ENCODE measurements at regions not wholly inside any gene's neighbourhood (a gene's known extent, or its start where the extent isn't known, plus 50 kb on each side); places are given as distances from the start of the nearest gene placed in this dataset.

GRCh38 chr4:19358015-19358414 lies 893.7 kb upstream of the SLIT2 start:
- Histone ChIP-seq H3K4me2 (ENCODE audit: insufficient read depth, low read length) (no peak overlapping the region), H3K4me3 (replicated peaks in 1 of 3; ENCODE audit: insufficient read depth in 1 of 3, low read depth in 1 of 3, low read length in 3 of 3) (no peak overlapping the region), H3K79me2 (ENCODE audit: control insufficient read depth, insufficient read depth, low read length) (no peaks in the 10 kb centered on the region), H3K4me1 (ENCODE audit: control insufficient read depth, extremely low read depth, insufficient read depth, low read length) (no peaks in the 10 kb centered on the region), H4K20me1 (replicated peaks; ENCODE audit: control insufficient read depth, extremely low read depth, insufficient read depth, low read length) (no peaks in the 10 kb centered on the region), H2AFZ (ENCODE audit: low read depth, low read length) (no peak overlapping the region), H3K9me3 (replicated peaks; ENCODE audit: control insufficient read depth, insufficient read depth, low read length) (no peaks in the 10 kb centered on the region), H3K9me1 (replicated peaks; ENCODE audit: control insufficient read depth, extremely low read depth, insufficient read depth, low read length) (no peaks in the 10 kb centered on the region), H3K36me3 (ENCODE audit: control insufficient read depth in 2 of 2, extremely low read depth in 1 of 2, insufficient read depth in 2 of 2, low read length in 2 of 2) (no peaks in the 10 kb centered on the region), H3K27ac (ENCODE audit: insufficient read depth, low read depth, low read length) (no peak overlapping the region), H3K9ac (replicated peaks; ENCODE audit: extremely low read depth, insufficient read depth, low read length) (no peak overlapping the region), H3K27me3 (ENCODE audit: control insufficient read depth in 2 of 2, insufficient read depth in 2 of 2, low read length in 2 of 2) (no peaks in the 10 kb centered on the region)
- ChIA-PET POLR2A (no interaction called here), CTCF (no interaction called here)
- dilution Hi-C loops (cut with MboI; ENCODE audit: extremely low pct_ligation_motif_present, low sequenced_read_pairs) = no loop called here
- FAIRE-seq (no peak), DNase-seq (ENCODE audit: low read depth, low spot score) (no peak)
- intact Hi-C loops (cut with micrococcal nuclease) = no loop called here
- BruUV-seq (replicated peaks) = no TSS peak
- TF ChIP-seq FOS (IDR thresholded peaks at IDR 0.05; ENCODE audit: borderline replicate concordance, insufficient read depth, low read length) = peak; percentile 45
- TF ChIP-seq MAX (IDR thresholded peaks at IDR 0.05; ENCODE audit: insufficient read depth, insufficient read length) = no peak
- TF ChIP-seq MYC (IDR thresholded peaks at IDR 0.05; ENCODE audit: low read depth, low read length) = no peak

- H3K79me2 ChIP-seq (ENCODE audit: control insufficient read depth, insufficient read depth, low read length) = no peaks in the 10 kb centered on the region
- no peak overlapping the region for H3K4me3 ChIP-seq (replicated peaks in 1 of 3; ENCODE audit: insufficient read depth in 1 of 3, low read depth in 1 of 3, low read length in 3 of 3)
- ChIA-PET CTCF (no interaction called here), POLR2A (interaction anchor here (0.6 kb wide), 1 partner anchor 1128 kb away, joined by 8 read pairs; no protein-coding TSS in a partner anchor)
- H3K27me3 ChIP-seq (ENCODE audit: control insufficient read depth in 2 of 2, insufficient read depth in 2 of 2, low read length in 2 of 2) = no peaks in the 10 kb centered on the region
- no peaks in the 10 kb centered on the region for H3K4me1 ChIP-seq (ENCODE audit: control insufficient read depth, extremely low read depth, insufficient read depth, low read length)
- dilution Hi-C loops (cut with MboI; ENCODE audit: extremely low pct_ligation_motif_present, low sequenced_read_pairs) = no loop called here
- H3K9ac ChIP-seq (replicated peaks; ENCODE audit: extremely low read depth, insufficient read depth, low read length) = no peak overlapping the region
- TF ChIP-seq POLR2A (IDR thresholded peaks at IDR 0.05; ENCODE audit: low read depth, low read length) (no peak), POLR2AphosphoS5 (IDR thresholded peaks at IDR 0.05; ENCODE audit: insufficient read depth, low read depth, low read length) (no peak), MAX (IDR thresholded peaks at IDR 0.05; ENCODE audit: insufficient read depth, insufficient read length) (no peak), FOS (IDR thresholded peaks at IDR 0.05; ENCODE audit: borderline replicate concordance, insufficient read depth, low read length) (no peak), MYC (IDR thresholded peaks at IDR 0.05; ENCODE audit: low read depth, low read length) (no peak), CTCF (IDR thresholded peaks at IDR 0.05; ENCODE audit: extremely low read depth in 1 of 2, insufficient read depth in 1 of 2, low read depth in 1 of 2, low read length in 2 of 2) (no peak), EZH2 (IDR thresholded peaks at IDR 0.05; ENCODE audit: borderline replicate concordance, low read depth, low read length, severe bottlenecking) (no peak)
- no peaks in the 10 kb centered on the region for H4K20me1 ChIP-seq (replicated peaks; ENCODE audit: control insufficient read depth, extremely low read depth, insufficient read depth, low read length)
- no peaks in the 10 kb centered on the region for H3K9me1 ChIP-seq (replicated peaks; ENCODE audit: control insufficient read depth, extremely low read depth, insufficient read depth, low read length)
- no peak overlapping the region for H3K27ac ChIP-seq (ENCODE audit: insufficient read depth, low read depth, low read length)
- BruUV-seq (replicated peaks) = no TSS peak
- no peak overlapping the region for H2AFZ ChIP-seq (ENCODE audit: low read depth, low read length)
- peak; percentile 8 for FAIRE-seq
- intact Hi-C loops (cut with micrococcal nuclease) = no loop called here
- no peak for DNase-seq (ENCODE audit: low read depth, low spot score)
- no peak overlapping the region for H3K4me2 ChIP-seq (ENCODE audit: insufficient read depth, low read length)
- no peaks in the 10 kb centered on the region for H3K36me3 ChIP-seq (ENCODE audit: control insufficient read depth in 2 of 2, extremely low read depth in 1 of 2, insufficient read depth in 2 of 2, low read length in 2 of 2)
- no peaks in the 10 kb centered on the region for H3K9me3 ChIP-seq (replicated peaks; ENCODE audit: control insufficient read depth, insufficient read depth, low read length)
These were observed 902.3 kb upstream of the SLIT2 start for GRCh38 chr4:19349416-19349815.

All from endothelial cell of umbilical vein (primary cell).